SK-N-SH treated with all-trans-retinoic acid at 6 μM for 48 hours (cell line): ENCODE measurements at regions not wholly inside any gene's neighbourhood (a gene's known extent, or its start where the extent isn't known, plus 50 kb on each side); places are given as distances from the start of the nearest gene placed in this dataset.

Experiments
- ARNTL ChIP-seq: fragments of 450-650 bp; formaldehyde crosslinking; IDR thresholded peaks from 2 replicates; pipeline ENCODE4 v1.5.0; 2020; ENCODE audit warnings: low read depth, mild to moderate bottlenecking, moderate library complexity, borderline replicate concordance
- BACH2 ChIP-seq: fragments of 250-450 bp; sonication (Bioruptor Pico); IDR thresholded peaks from 2 replicates; pipeline ENCODE4 v1.9.0; 2021; ENCODE audit warnings: mild to moderate bottlenecking, borderline replicate concordance
- CSDC2 ChIP-seq: fragments of 250-450 bp; sonication (Bioruptor Pico); IDR thresholded peaks from 2 replicates; pipeline ENCODE4 v1.5.0; 2020; ENCODE audit warnings: mild to moderate bottlenecking, moderate library complexity
- ESRRG ChIP-seq: fragments of 250-450 bp; sonication (Bioruptor Pico); IDR thresholded peaks from 2 replicates; pipeline ENCODE4 v1.6.1; 2021; ENCODE audit warnings: mild to moderate bottlenecking
- GLIS3 ChIP-seq: fragments of 250-450 bp; sonication (Bioruptor Pico); IDR thresholded peaks from 2 replicates; pipeline ENCODE4 v1.5.0; 2020; ENCODE audit warnings: mild to moderate bottlenecking, moderate library complexity
- PATZ1 ChIP-seq: fragments of 250-450 bp; sonication (Bioruptor Pico); IDR thresholded peaks from 2 replicates; pipeline ENCODE4 v1.8.0; 2020; ENCODE audit warnings: mild to moderate bottlenecking, moderate library complexity, borderline replicate concordance
- RARB ChIP-seq: fragments of 250-450 bp; sonication (Bioruptor Pico); IDR thresholded peaks from 2 replicates; pipeline ENCODE4 v1.8.0; 2021; ENCODE audit warnings: mild to moderate bottlenecking, moderate library complexity
- TOX ChIP-seq: fragments of 250-450 bp; sonication (Bioruptor Pico); IDR thresholded peaks from 2 replicates; pipeline ENCODE4 v1.8.0; 2021; ENCODE audit warnings: mild to moderate bottlenecking, moderate library complexity, borderline replicate concordance
- TSHZ2 ChIP-seq: fragments of 250-450 bp; sonication (Bioruptor Pico); IDR thresholded peaks from 2 replicates; pipeline ENCODE4 v1.5.0; 2020; ENCODE audit warnings: mild to moderate bottlenecking, moderate library complexity
- ZFP3 ChIP-seq: fragments of 250-450 bp; sonication (Bioruptor Pico); IDR thresholded peaks from 2 replicates; pipeline ENCODE4 v1.5.0; 2020; ENCODE audit warnings: mild to moderate bottlenecking, moderate library complexity
- ZFP30 ChIP-seq: fragments of 450-650 bp; formaldehyde crosslinking; IDR thresholded peaks from 2 replicates; pipeline ENCODE4 v1.5.0; 2022; ENCODE audit warnings: mild to moderate bottlenecking, moderate library complexity
- ZNF565 ChIP-seq: fragments of 450-650 bp; formaldehyde crosslinking; conservative IDR thresholded peaks from 2 replicates; pipeline ENCODE4 v1.5.0; 2020; ENCODE audit warnings: low read depth, mild to moderate bottlenecking, moderate library complexity
- ZNF70 ChIP-seq: fragments of 450-650 bp; formaldehyde crosslinking; IDR thresholded peaks from 2 replicates; pipeline ENCODE4 v1.5.0; 2020; ENCODE audit warnings: mild to moderate bottlenecking, moderate library complexity
- TF ChIP-seq, protein P1 (sequence below): fragments of 250-450 bp; sonication (Bioruptor Pico); IDR thresholded peaks from 2 replicates; pipeline ENCODE4 v1.5.1; 2020; ENCODE audit warnings: low read depth, mild to moderate bottlenecking, moderate library complexity

DNA sequence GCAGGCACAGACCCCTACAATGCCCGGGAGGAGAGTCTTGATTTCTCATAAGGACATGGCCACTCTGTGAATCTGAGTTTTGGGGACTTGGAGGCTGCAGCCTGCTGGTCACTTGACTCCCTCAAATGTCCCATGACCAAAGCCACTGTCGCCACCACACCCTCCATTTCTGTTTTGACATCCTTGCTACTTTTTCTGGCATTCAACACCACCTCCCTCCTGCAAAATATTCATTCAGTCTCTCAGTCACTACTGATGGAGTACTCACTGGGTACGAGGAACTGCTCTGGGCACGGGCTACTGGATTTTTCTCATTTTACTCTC lies 208.6 kb upstream of the HAAO start:
- TF ChIP-seq BACH2 (no peak), RARB (CRISPR knock-in tag) (no peak), ZFP30 (CRISPR knock-in tag) (no peak), TSHZ2 (CRISPR knock-in tag) (no peak), GLIS3 (CRISPR knock-in tag) (no peak), ESRRG (CRISPR knock-in tag) (no peak), PATZ1 (CRISPR knock-in tag) (no peak), CSDC2 (CRISPR knock-in tag) (no peak), ARNTL (CRISPR knock-in tag) (no peak), TOX (no peak), ZNF70 (CRISPR knock-in tag) (no peak), ZNF565 (no peak), ZFP3 (no peak)
- TF ChIP-seq, protein P1, sequence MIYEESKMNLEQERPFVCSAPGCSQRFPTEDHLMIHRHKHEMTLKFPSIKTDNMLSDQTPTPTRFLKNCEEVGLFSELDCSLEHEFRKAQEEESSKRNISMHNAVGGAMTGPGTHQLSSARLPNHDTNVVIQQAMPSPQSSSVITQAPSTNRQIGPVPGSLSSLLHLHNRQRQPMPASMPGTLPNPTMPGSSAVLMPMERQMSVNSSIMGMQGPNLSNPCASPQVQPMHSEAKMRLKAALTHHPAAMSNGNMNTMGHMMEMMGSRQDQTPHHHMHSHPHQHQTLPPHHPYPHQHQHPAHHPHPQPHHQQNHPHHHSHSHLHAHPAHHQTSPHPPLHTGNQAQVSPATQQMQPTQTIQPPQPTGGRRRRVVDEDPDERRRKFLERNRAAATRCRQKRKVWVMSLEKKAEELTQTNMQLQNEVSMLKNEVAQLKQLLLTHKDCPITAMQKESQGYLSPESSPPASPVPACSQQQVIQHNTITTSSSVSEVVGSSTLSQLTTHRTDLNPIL (CRISPR knock-in tag), result no peak
